Activated CD8-positive, alpha-beta memory T cell treated with anti-CD3 and anti-CD28 coated beads, Interleukin-2, amount 50 U/mL, for 1 hour (primary cell): ENCODE measurements at regions not wholly inside any gene's neighbourhood (a gene's known extent, or its start where the extent isn't known, plus 50 kb on each side); places are given as distances from the start of the nearest gene placed in this dataset.

Experiments used
- DNase-seq: peaks from one replicate; pipeline ENCODE4 v3.0.0-alpha.2; 2020; ENCODE audit errors: extremely low read depth

- DNase-seq: peak; percentile 43
Measured at GRCh38 chr2:134119713-134120405, 134.0 kb upstream of the MGAT5 start.

GRCh38 chr2:134120406-134120732 is 133.5 kb upstream of the MGAT5 start:
- no peak for DNase-seq

GRCh38 chr2:134120733-134121630 is 132.9 kb upstream of the MGAT5 start:
- DNase-seq: no peak

DNA sequence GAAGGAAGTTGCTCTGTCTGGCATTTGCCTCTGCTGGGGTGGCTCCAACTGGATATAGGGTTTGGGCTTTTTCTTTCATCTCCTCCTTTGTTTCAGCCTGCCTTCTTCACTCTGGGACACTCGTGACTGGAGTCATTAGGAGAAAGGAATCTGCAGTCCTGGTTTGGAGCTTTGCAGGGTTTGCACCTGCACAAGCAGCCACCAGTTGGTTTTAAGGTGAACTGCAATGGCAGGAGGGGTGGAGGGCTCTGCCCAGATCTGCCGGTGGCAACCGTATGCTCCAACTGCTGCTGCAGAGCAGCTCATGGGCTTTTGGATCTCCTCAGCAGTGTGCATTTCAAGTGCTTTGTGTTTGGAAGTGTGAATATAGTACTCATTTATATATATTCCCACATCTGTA is 131.3 kb upstream of the MGAT5 start:
- no peak for DNase-seq

DNA sequence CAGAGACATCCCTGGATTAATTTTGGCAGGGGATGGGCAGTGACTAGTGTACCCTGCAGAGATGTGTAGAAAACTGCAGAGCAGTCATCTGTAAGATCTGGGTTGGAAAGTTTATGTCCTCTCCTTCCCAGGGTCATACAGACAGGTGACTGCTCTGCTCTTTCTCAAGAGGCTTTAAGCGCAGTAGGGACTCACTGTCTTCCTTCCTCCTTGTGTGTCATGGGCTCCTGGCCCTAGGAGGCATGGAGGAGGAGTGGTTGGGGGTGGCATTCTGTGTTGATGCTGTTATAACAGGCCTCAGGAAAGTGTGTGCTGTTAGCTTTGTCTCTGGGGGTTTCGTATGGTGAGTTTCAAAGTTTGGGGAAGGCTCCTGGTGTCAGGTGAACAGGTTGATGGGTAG is 130.5 kb upstream of the MGAT5 start:
- DNase-seq: no peak

GRCh38 chr2:134124047-134124753 is 129.7 kb upstream of the MGAT5 start:
- DNase-seq: no peak

- peak; percentile 28 for DNase-seq
Measured at GRCh38 chr2:134127496-134127895, 126.4 kb upstream of the MGAT5 start.

DNA sequence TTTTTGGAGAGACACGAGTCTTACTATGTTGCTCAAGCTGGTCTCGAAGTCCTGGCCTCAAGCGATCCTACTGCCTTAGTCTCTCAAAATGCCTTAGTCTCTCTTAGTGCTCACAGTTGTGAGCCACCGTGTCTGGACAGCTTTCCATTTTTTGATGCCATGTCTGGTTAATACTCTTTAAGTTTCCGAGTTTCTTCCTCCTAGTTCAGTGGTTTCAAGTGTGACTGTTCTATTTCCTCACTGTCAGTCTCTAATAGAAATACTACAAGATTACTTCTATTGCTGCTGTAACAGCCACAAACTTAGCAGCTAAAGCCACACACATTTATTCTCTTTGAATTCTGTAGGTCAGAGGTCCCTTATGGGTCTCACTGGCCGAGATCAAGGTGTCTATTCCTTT is 125.1 kb upstream of the MGAT5 start:
- DNase-seq: no peak

DNA sequence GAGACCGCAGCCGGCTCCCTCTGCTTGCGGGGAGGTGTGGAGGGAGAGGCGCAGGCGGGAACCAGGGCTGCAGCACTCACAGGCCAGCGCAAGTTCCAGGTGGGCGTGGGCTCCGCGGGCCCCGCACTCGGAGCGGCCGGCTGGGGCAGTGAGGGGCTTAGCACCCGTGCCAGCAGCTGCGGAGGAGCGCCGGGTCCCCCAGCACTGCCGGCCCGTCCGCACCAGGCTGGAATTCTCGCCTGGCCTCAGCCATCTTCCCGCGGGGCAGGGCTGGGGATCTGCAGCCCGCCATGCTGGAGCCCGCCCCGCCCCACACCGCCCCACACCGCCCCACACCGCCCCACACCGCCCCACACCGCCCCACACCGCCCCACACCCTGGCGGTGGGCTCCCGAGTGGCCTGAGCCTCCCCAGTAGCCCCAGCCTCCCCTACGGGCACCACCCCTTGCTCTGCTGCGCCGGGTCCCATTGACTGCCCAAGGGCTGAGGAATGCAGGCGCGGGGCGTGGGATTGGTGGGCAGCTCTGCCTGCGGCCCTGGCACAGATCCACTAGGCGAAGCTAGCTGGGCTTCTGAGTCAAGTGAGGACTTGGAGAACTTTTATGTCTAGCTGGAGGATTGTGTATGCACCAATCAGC is 123.9 kb upstream of the MGAT5 start:
- DNase-seq: no peak

- no peak for DNase-seq
Measured at GRCh38 chr2:134131681-134132489, 122.0 kb upstream of the MGAT5 start.

DNA sequence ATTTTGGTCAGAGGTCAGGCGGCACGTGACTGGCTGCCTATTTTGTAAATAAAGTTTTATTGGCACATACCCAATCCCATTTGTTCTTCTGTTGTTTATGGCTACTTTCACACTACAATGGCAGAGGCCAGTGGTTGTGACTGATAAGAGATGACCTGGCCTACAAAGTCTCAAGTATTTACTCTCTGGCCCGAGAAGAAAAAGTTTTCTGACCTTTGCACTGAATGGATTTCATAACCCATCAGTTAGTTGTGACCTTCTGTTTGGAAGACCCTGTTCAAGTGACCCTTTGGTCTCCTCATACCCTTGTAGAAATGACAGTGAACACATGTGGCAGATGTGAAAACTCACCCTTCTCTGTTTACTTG is 121.4 kb upstream of the MGAT5 start:
- no peak for DNase-seq

DNA sequence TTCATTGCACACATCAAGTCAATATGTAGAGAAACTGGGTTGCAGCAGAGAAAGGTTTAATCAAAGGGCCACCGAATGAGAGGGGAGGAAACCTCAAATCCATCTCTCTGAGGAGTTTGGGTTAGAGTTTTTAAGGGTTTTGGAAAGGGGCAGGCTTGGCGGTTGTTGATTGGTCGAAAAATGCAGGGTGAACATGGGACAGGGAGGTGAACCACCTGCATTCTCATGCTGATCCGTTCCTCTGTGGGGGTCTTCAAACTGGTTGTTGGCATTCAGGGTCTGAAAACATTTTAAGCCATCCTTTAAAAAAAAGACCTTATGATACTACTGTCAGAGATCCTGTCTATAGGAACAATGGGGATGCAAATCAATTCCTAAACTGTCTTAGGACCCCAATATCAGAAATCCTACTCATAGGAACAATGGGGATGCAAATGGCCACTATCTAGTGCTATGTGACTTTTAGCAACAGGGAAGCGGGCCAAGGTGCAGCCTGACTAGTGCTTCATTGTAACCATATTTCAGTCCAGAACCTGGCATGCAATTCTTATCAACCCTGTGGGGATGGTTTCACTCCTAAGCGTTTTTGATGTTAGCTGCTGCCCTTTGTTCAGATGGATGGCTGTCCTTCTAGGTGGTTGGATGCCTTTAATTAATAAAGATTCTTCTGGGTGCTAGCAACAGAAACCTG is 120.1 kb upstream of the MGAT5 start:
- no peak for DNase-seq

DNA sequence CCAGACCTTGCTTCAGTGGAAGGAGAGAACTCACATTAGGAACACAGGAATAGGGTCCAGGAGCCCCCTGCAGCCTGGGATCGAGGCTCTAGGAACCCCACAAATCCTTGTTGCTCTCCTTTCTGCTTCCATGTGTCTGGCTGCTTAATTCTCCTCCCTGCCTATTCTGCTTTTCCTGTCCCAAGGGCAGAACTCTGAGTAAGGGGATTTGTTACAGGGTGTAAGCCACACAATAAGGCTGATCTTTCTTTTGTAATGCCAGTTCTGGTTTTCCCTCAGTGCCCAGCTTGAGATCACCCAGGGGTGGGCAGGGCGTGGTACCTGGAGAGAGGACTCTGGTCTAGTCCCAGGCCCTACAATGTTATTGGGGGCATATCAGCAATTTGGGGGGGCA is 119.6 kb upstream of the MGAT5 start:
- DNase-seq: no peak

GRCh38 chr2:134134827-134135226 is 119.0 kb upstream of the MGAT5 start:
- no peak for DNase-seq

DNA sequence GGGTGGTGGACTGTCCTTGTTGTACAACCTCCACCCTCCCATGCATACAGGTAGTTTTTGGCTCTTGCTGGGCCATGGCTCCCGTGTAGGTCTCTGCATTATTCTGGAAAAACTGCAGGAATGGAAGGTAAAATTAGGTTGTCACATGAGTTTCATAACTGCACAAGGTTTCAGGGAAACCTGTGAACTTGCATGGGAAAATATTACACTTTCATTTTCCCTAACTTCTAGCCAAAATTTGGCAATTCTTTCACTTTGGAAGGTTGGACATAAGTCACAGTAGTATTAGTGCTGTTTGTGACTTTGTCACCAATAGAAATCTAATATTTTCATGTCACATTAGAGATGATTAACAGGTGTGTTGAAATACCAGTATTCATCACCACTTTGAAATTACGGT is 118.1 kb upstream of the MGAT5 start:
- DNase-seq: no peak

DNA sequence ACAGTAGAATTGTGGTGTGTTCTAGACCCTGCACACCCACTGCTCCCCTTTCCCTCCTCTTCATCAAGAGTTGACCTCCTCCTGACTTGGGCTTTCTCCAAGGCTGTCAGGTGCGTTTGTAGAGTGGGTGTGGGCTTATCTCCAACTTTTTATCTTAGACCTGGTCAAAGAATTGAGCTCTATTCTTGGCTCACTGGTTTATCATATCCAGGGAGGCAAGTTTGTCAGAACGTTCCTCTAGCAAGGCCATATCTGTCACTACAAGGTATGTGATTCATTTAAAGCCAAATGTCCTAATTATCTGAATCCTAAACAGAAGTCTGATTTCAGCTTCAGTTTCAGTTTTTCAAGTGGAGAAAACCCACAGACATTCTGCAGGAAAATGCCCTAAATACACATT is 117.1 kb upstream of the MGAT5 start:
- DNase-seq: no peak

DNA sequence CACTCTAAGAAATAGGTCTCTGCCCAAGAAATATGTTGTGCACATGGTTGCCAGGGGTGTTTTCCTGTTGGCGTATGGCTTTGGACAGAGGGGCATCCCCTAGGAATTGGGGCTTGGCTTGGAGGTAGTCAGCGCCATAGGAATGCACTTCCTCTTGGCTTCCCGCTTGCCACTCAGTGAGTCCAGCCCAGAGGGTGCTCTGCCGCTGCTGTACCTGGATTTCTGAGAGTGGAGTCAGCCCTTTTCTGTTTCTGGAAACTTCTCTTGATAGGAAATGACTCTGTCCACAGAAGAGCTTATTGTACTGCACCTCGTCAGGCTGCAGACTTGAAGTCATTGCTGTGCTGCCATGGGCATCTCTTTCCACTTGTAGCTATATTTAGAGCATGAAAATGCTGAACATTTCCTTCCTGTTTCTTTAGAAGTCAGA is 116.7 kb upstream of the MGAT5 start:
- no peak for DNase-seq

DNA sequence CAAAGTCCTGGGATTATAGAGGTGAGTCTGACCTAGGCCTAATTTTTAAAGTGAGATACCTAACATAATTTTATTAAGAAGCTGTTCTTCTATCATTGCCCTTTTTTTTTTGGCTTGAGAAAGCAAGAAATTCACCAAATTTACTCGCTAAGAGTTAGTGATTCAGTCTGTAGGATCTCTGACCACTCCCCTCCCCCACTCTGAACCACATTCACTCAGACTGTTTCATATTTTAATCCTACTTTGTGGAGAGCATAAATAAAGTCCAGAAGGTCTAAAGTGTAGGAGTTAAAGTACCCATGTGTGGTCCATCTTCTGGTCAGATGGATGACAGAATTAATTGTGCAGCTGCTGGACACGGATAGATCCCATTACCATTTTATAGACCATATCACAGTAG is 115.8 kb upstream of the MGAT5 start:
- no peak for DNase-seq

- no peak for DNase-seq
Measured at GRCh38 chr2:134139611-134140010, 114.3 kb upstream of the MGAT5 start.

GRCh38 chr2:134140251-134140661 is 113.6 kb upstream of the MGAT5 start:
- DNase-seq: no peak
